ENCODE measurements at regions not wholly inside any gene's neighbourhood (a gene's known extent, or its start where the extent isn't known, plus 50 kb on each side); places are given as distances from the start of the nearest gene placed in this dataset.
"Not testable (repeated sequence)": the region's sequence is repeated elsewhere in the genome, so short reads cannot be mapped to it uniquely, and the experiment has no call there.

GRCh38 chr20:26373066-26373465 lies 676.4 kb upstream of the ZNF337 start:
- H3K27ac Mint-ChIP-seq; H3K4me3 Mint-ChIP-seq; H3K4me1 Mint-ChIP-seq; H3K27me3 Mint-ChIP-seq; POLR2A ChIA-PET; DNase-seq; H3K36me3 Mint-ChIP-seq (ENCODE audit: low read depth); CTCF ChIA-PET: not testable (repeated sequence)
- H3K9me3 Mint-ChIP-seq: peaks cover 13% of the 10 kb centered on the region

- DNase-seq: no peak
- H3K27me3 Mint-ChIP-seq: no peaks in the 10 kb centered on the region
- no peak overlapping the region for H3K27ac Mint-ChIP-seq
- no peak overlapping the region for H3K4me3 Mint-ChIP-seq
- H3K4me1 Mint-ChIP-seq: no peaks in the 10 kb centered on the region
- ChIA-PET CTCF (no interaction called here), POLR2A (no interaction called here)
- H3K36me3 Mint-ChIP-seq (ENCODE audit: low read depth): peaks cover 3% of the 10 kb centered on the region
- peaks cover 16% of the 10 kb centered on the region for H3K9me3 Mint-ChIP-seq
Observed at GRCh38 chr20:26354511-26354910, 657.9 kb upstream of the ZNF337 start.

- CTCF ChIA-PET: no interaction called here
- Mint-ChIP-seq H3K4me3 (no peak overlapping the region), H3K27ac (no peak overlapping the region), H3K4me1 (no peaks in the 10 kb centered on the region), H3K9me3 (peaks cover 18% of the 10 kb centered on the region), H3K27me3 (no peaks in the 10 kb centered on the region), H3K36me3 (ENCODE audit: low read depth) (peaks cover 20% of the 10 kb centered on the region)
- DNase-seq: no peak
- POLR2A ChIA-PET: no interaction called here
Observed at GRCh38 chr20:26347396-26347795, 650.7 kb upstream of the ZNF337 start.

GRCh38 chr20:26340460-26341065 lies 643.9 kb upstream of the ZNF337 start:
- DNase-seq, H3K27me3 Mint-ChIP-seq, H3K4me3 Mint-ChIP-seq, POLR2A ChIA-PET, CTCF ChIA-PET: not testable (repeated sequence)
- peaks cover 55% of the 10 kb centered on the region for H3K36me3 Mint-ChIP-seq (ENCODE audit: low read depth)
- H3K9me3 Mint-ChIP-seq: peaks cover 15% of the 10 kb centered on the region
- H3K4me1 Mint-ChIP-seq: peaks cover 19% of the 10 kb centered on the region
- H3K27ac Mint-ChIP-seq: peak overlapping the region; percentile 48

- ChIA-PET POLR2A (no interaction called here), CTCF (no interaction called here)
- H3K9me3 Mint-ChIP-seq: peaks cover 32% of the 10 kb centered on the region
- H3K4me1 Mint-ChIP-seq: peaks cover 3% of the 10 kb centered on the region
- H3K4me3 Mint-ChIP-seq: no peak overlapping the region
- no peaks in the 10 kb centered on the region for H3K27me3 Mint-ChIP-seq
- no peak for DNase-seq
- H3K36me3 Mint-ChIP-seq (ENCODE audit: low read depth): peaks cover 35% of the 10 kb centered on the region
- no peak overlapping the region for H3K27ac Mint-ChIP-seq
Observed at GRCh38 chr20:26324177-26324576, 627.5 kb upstream of the ZNF337 start.

- no peak overlapping the region for H3K27ac Mint-ChIP-seq
- H3K27me3 Mint-ChIP-seq: no peaks in the 10 kb centered on the region
- ChIA-PET CTCF (no interaction called here), POLR2A (no interaction called here)
- peaks cover 30% of the 10 kb centered on the region for H3K4me1 Mint-ChIP-seq
- H3K9me3 Mint-ChIP-seq: peaks cover 26% of the 10 kb centered on the region
- peaks cover 44% of the 10 kb centered on the region for H3K36me3 Mint-ChIP-seq (ENCODE audit: low read depth)
- DNase-seq: no peak
- no peak overlapping the region for H3K4me3 Mint-ChIP-seq
Observed at GRCh38 chr20:26315054-26315453, 618.4 kb upstream of the ZNF337 start.

- H3K27ac Mint-ChIP-seq: peak overlapping the region; percentile 81
- CTCF ChIA-PET, POLR2A ChIA-PET, H3K4me3 Mint-ChIP-seq, DNase-seq, H3K27me3 Mint-ChIP-seq: not testable (repeated sequence)
- peaks cover 29% of the 10 kb centered on the region for H3K9me3 Mint-ChIP-seq
- peaks cover 69% of the 10 kb centered on the region for H3K36me3 Mint-ChIP-seq (ENCODE audit: low read depth)
- peaks cover 45% of the 10 kb centered on the region for H3K4me1 Mint-ChIP-seq
Observed at GRCh38 chr20:26309720-26310119, 613.1 kb upstream of the ZNF337 start.

GRCh38 chr20:26308961-26309360 lies 612.3 kb upstream of the ZNF337 start:
- CTCF ChIA-PET: no interaction called here
- H3K27me3 Mint-ChIP-seq: no peaks in the 10 kb centered on the region
- peak overlapping the region; percentile 81 for H3K27ac Mint-ChIP-seq
- POLR2A ChIA-PET: no interaction called here
- H3K36me3 Mint-ChIP-seq (ENCODE audit: low read depth): peaks cover 67% of the 10 kb centered on the region
- peaks cover 41% of the 10 kb centered on the region for H3K4me1 Mint-ChIP-seq
- H3K9me3 Mint-ChIP-seq: peaks cover 29% of the 10 kb centered on the region
- DNase-seq: no peak
- H3K4me3 Mint-ChIP-seq: no peak overlapping the region

GRCh38 chr20:26295006-26295405 lies 598.4 kb upstream of the ZNF337 start:
- H3K27me3 Mint-ChIP-seq: no peaks in the 10 kb centered on the region
- H3K9me3 Mint-ChIP-seq: peaks cover 15% of the 10 kb centered on the region
- ChIA-PET POLR2A (no interaction called here), CTCF (no interaction called here)
- no peak overlapping the region for H3K27ac Mint-ChIP-seq
- H3K4me3 Mint-ChIP-seq: no peak overlapping the region
- peaks cover 1% of the 10 kb centered on the region for H3K4me1 Mint-ChIP-seq
- H3K36me3 Mint-ChIP-seq (ENCODE audit: low read depth): peaks cover 19% of the 10 kb centered on the region
- DNase-seq: no peak

GRCh38 chr20:26288379-26289061 lies 591.9 kb upstream of the ZNF337 start:
- Mint-ChIP-seq H3K4me1 (peaks cover 20% of the 10 kb centered on the region), H3K27ac (peak overlapping the region; percentile 79), H3K36me3 (ENCODE audit: low read depth) (peaks cover 33% of the 10 kb centered on the region)
- H3K27me3 Mint-ChIP-seq, DNase-seq, CTCF ChIA-PET, H3K9me3 Mint-ChIP-seq, POLR2A ChIA-PET, H3K4me3 Mint-ChIP-seq: not testable (repeated sequence)

GRCh38 chr20:26279238-26279637 lies 582.6 kb upstream of the ZNF337 start:
- Mint-ChIP-seq H3K4me1 (peaks cover 10% of the 10 kb centered on the region), H3K27ac (no peak overlapping the region), H3K4me3 (no peak overlapping the region), H3K9me3 (peaks cover 20% of the 10 kb centered on the region), H3K36me3 (ENCODE audit: low read depth) (peaks cover 49% of the 10 kb centered on the region), H3K27me3 (no peaks in the 10 kb centered on the region)
- no peak for DNase-seq
- ChIA-PET POLR2A (no interaction called here), CTCF (no interaction called here)

GRCh38 chr20:26277339-26277738 lies 580.7 kb upstream of the ZNF337 start:
- Mint-ChIP-seq H3K27me3 (no peaks in the 10 kb centered on the region), H3K4me1 (peaks cover 9% of the 10 kb centered on the region), H3K27ac (no peak overlapping the region), H3K9me3 (peaks cover 20% of the 10 kb centered on the region), H3K4me3 (no peak overlapping the region), H3K36me3 (ENCODE audit: low read depth) (peaks cover 37% of the 10 kb centered on the region)
- ChIA-PET CTCF (no interaction called here), POLR2A (no interaction called here)
- DNase-seq: no peak

- Mint-ChIP-seq H3K36me3 (ENCODE audit: low read depth) (peaks cover 31% of the 10 kb centered on the region), H3K9me3 (peaks cover 17% of the 10 kb centered on the region), H3K27ac (no peak overlapping the region), H3K4me1 (peaks cover 9% of the 10 kb centered on the region), H3K4me3 (no peak overlapping the region), H3K27me3 (no peaks in the 10 kb centered on the region)
- POLR2A ChIA-PET: no interaction called here
- CTCF ChIA-PET: no interaction called here
- no peak for DNase-seq
Observed at GRCh38 chr20:26276554-26277210, 580.0 kb upstream of the ZNF337 start.

GRCh38 chr20:26268762-26269161 lies 572.1 kb upstream of the ZNF337 start:
- CTCF ChIA-PET; H3K4me3 Mint-ChIP-seq; H3K27ac Mint-ChIP-seq; H3K4me1 Mint-ChIP-seq; H3K27me3 Mint-ChIP-seq; H3K36me3 Mint-ChIP-seq (ENCODE audit: low read depth); DNase-seq; POLR2A ChIA-PET: not testable (repeated sequence)
- peaks cover 11% of the 10 kb centered on the region for H3K9me3 Mint-ChIP-seq

Measured in activated CD4-positive, alpha-beta memory T cell treated with anti-CD3 and anti-CD28 coated beads, Interleukin-2, amount 10 ng/mL, durations not matched to agents 7 days and 5 days (primary cell).